OCI-LY1 (cell line): ENCODE measurements at regions not wholly inside any gene's neighbourhood (a gene's known extent, or its start where the extent isn't known, plus 50 kb on each side); places are given as distances from the start of the nearest gene placed in this dataset.

ENCODE experiments used
- EZH2 ChIP-seq: fragments of 200-600 bp; sonication (generic), shearing (Covaris generic); IDR thresholded peaks from 2 replicates; pipeline ENCODE4 v1.8.0; 2017; ENCODE audit warnings: borderline replicate concordance, mixed run types, mild to moderate bottlenecking, antibody characterized with exemption, low read length, moderate library complexity, mixed read lengths
- TF ChIP-seq, protein P1 (sequence below): fragments of 200-600 bp; sonication (generic), shearing (Covaris generic); IDR thresholded peaks from 2 replicates; pipeline ENCODE4 v1.5.1; 2017; ENCODE audit warnings: mild to moderate bottlenecking, antibody characterized with exemption, low read length, moderate library complexity, mixed read lengths

DNA sequence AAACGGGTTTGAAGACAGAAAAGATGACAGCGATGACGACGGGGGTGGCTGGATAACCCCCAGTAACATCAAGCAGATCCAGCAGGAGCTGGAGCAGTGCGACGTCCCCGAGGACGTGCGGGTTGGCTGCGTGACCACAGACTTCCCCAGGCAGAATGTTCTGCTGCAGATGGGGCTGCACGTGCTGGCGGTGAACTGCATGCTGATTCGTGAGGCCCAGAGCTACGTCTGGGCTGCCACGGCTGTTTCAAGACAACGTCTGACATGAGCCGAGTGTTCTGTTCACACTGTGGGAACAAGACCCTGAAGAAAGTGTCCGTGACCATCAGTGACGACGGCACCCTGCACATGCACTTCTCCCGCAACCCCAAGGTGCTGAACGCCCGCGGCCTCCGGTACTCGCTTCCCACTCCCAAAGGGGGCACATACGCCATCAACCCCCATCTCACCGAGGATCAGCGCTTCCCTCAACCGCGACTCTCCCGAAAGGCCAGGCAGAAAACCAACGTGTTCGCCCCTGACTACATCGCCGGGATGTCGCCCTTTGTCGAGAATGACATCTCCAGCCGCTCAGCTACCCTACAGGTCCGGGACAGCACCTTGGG is 319.2 kb upstream of the SLC7A11 start:
- TF ChIP-seq, protein P1, sequence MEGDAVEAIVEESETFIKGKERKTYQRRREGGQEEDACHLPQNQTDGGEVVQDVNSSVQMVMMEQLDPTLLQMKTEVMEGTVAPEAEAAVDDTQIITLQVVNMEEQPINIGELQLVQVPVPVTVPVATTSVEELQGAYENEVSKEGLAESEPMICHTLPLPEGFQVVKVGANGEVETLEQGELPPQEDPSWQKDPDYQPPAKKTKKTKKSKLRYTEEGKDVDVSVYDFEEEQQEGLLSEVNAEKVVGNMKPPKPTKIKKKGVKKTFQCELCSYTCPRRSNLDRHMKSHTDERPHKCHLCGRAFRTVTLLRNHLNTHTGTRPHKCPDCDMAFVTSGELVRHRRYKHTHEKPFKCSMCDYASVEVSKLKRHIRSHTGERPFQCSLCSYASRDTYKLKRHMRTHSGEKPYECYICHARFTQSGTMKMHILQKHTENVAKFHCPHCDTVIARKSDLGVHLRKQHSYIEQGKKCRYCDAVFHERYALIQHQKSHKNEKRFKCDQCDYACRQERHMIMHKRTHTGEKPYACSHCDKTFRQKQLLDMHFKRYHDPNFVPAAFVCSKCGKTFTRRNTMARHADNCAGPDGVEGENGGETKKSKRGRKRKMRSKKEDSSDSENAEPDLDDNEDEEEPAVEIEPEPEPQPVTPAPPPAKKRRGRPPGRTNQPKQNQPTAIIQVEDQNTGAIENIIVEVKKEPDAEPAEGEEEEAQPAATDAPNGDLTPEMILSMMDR: no peak
- TF ChIP-seq EZH2: no peak
